CD4-positive, alpha-beta T cell treated with Interferon alpha-2 for 1 hour (primary cell): ENCODE measurements at regions not wholly inside any gene's neighbourhood (a gene's known extent, or its start where the extent isn't known, plus 50 kb on each side); places are given as distances from the start of the nearest gene placed in this dataset.
"Not testable (repeated sequence)": the region's sequence is repeated elsewhere in the genome, so short reads cannot be mapped to it uniquely, and the experiment has no call there.

ENCODE experiments used
- DNase-seq, 2 donors: peaks; one replicate each; pipeline ENCODE4 v3.0.0-alpha.2; 2020 to 2022

- DNase-seq, result no peak
Observed at GRCh38 chr14:54010981-54011380, 54.4 kb upstream of the BMP4 start.

GRCh38 chr14:54023027-54023426, 66.4 kb upstream of the BMP4 start:
- no peak for DNase-seq

- no peak for DNase-seq
Observed at GRCh38 chr14:54025661-54026060, 69.0 kb upstream of the BMP4 start.

GRCh38 chr14:54026671-54027070, 70.0 kb upstream of the BMP4 start:
- no peak for DNase-seq

DNA sequence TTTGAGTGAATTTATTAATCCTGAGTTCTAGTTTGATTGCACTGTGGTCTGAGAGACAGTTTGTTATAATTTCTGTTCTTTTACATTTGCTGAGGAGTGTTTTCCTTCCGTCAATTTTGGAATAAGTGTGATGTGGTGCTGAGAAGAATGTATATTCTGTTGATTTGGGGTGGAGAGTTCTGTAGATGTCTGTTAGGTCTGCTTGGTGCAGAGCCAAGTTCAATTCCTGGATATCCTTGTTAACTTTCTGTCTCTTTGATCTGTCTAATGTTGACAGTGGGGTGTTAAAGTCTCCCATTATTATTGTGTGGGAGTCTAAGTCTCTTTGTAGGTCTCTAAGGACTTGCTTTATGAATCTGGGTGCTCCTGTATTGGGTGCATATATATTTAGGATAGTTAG, 74.4 kb upstream of the BMP4 start:
- DNase-seq, result not testable (repeated sequence)

DNA sequence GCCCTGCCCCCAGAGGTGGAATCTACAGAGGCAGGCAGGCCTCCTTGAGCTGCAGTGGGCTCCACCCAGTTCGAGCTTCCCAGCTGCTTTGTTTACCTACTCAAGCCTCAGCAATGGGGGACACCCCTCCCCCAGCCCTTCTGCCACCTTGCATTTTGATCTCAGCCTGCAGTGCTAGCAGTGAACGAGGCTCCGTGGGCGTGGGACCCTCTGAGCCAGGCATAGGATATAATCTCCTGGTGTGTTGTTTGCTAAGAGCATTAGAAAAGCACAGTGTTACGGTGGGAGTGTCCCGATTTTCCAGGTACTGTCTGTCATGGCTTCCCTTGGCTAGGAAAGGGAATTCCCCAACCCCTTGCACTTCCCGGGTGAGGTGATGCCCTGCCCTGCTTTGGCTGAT, 76.7 kb upstream of the BMP4 start:
- DNase-seq, result not testable (repeated sequence)

DNA sequence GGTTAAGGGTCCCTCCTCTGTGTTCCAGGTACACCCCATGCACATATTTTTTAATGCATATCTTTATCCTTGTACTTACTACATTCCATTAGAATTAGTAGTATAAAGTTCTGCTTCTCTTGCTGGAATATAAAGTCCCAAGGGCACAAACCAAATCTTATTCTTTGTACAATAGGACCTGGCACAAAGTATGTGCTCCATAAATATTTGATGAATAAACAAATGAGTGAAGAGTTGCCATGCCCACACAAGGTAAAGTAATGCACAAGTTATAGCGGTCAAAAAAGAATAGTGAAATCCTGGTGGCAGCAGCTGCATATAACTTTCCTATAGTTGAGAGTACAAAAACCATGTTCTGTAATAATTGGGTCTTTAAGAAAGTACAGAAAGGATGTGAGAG, 82.1 kb upstream of the BMP4 start:
- no peak for DNase-seq

DNA sequence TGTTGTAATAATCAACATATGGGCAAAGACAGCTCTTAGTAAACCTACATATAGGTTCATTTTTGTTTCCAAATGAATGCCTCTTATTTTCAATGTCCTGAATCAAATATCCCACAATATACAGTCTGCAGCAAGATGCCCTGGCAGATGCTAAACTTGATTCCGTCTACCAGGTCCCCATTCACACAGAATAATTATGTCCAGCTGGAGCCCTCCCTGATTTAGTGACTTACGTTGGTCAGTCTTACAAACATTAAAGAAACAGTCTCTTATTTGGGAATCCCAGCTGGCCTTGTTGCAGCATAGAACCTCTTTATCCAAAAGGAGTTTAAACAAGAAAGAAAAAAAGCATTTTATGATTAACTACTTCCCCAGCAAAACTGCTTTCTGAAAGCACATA, 82.7 kb upstream of the BMP4 start:
- DNase-seq, result no peak

- DNase-seq, result no peak
Observed at GRCh38 chr14:54040846-54041245, 84.2 kb upstream of the BMP4 start.

- DNase-seq, result no peak
Observed at GRCh38 chr14:54046250-54046649, 89.6 kb upstream of the BMP4 start.

- DNase-seq, result no peak
Observed at GRCh38 chr14:54047645-54048308, 91.2 kb upstream of the BMP4 start.

DNA sequence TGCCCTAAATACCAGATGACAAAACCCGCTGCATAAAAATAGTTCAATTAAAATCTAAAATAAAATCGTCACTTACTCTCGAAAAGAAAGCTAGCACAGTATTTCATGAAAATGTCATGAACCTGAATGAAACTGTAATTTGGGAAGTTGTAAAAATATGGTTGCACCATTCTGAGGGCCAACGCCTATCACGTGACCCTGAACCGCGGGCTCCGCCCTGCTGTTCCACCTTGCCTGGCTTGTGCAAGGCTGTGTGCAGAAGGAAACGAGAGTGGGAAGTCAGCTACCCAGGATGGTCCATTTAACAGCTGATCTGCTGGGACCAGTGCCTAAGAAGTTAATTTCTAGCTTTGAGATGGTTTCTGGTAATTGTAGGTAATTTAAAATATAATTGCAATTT, 91.7 kb upstream of the BMP4 start:
- no peak for DNase-seq

DNA sequence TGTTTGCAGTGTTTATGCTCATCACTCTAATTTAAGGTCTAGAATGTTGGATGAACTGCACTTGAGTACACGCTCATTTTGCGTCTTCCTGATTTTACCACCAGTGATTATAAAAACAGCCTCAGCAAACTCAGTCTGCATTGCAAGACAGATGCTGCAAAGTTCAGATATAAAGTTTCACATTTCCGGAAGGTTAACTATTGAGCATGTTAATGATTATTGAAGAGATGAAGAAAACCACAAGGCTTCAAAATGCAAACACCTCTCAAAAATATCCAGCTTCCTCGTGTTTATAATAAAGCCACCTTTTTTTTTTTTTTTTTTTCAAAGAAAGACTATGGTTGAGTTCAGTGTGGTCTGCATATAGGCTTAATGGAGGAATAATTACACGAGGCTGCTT, 92.1 kb upstream of the BMP4 start:
- DNase-seq, result no peak

GRCh38 chr14:54050759-54051158, 94.1 kb upstream of the BMP4 start:
- no peak for DNase-seq

DNA sequence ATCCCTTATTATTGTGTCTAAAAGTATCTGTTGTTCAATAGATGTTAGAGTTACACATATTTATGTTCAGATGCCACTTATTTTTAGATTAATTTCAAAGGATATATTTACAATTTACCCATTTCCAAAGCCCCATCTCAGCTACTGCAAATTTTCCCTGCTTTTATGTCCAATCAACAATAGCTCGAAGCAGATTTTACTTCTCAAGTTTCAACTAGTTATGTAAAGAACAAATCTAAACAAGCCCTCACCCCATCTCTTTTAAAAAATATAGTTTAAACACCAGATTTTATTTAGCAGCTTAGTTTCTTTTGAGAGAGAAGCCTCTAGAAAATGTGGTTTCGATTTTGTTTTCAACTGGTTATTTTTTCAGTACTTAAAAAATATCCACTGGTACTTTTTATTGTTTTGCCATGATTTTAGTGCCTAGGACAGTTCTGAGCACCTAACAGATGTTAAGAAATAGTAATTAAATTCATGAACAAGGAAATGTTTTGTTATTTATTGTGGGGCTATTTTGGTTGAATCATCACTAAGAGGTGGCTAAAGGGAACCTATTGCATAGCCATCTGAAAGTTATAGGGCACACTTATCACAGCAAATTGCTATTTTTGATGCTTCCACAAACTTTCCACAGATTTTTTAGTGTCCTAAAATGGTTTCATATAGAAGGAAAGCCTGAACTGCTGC, 96.2 kb upstream of the BMP4 start:
- no peak for DNase-seq

GRCh38 chr14:54053386-54053745, 96.7 kb upstream of the BMP4 start:
- no peak for DNase-seq

DNA sequence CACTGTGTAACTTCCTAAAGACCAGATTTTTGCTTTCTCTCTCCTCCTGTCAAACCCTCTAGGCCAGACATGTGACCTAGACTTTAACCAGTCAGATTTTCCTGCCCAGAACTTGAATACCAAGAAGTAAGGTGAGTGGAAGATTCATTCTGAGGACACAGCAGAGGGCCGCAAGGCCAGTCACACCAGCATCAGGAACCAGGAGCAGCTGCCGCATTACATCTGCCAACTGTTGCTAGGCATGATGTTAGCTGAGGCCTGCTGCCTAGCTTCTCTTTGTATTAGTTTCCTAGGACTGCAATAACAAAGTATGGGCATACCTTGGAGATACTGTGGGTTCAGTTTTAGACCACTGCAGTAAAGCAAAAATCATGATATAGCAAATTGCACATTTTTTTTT, 101.9 kb upstream of the BMP4 start:
- DNase-seq, result no peak

GRCh38 chr14:54083549-54084239, 127.1 kb upstream of the BMP4 start:
- DNase-seq, result no peak

DNA sequence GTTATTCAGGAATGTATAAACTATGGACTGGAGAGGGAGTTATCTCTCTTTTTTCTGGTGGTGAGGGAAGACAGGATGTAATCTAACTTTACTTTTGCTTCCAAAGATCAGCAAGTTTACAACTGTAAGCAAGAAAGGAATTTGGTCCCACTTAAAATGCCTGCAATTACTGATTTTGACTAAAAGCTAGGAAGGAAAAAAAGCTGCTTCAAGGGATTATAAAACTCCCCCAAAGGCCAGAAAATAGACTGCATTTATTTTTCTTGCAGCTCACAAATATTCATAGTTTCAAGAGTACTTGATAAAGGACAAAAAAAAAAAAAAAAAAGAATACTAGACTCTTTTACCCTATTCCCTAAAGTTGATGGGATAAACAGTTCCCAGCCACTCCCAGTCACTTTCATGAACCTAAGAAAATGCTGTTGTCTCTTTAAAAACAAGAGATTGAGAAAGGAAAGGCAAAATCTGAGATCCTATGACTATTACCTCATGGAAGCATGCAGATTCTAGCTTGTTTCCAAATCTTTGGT, 128.7 kb upstream of the BMP4 start:
- no peak for DNase-seq

DNA sequence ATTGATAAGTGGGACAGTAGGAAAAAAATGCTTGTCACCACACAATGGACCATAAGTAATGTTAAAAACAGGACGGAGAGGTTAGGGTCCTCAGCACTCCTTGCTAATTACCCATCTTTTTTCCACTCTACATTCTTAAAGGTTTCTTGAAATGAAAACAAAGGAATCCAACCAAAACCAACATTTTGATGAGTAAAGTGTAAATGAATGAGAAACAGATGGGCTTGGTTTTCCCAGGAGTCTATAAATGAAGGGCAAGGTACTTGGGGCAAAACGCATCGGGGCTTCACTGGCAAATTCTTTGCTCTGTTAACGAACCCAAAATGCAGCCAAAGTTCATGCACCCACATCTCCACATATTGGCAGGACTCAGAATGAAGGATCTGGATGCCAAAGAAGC, 129.2 kb upstream of the BMP4 start:
- no peak for DNase-seq

GRCh38 chr14:54086767-54087166, 130.1 kb upstream of the BMP4 start:
- DNase-seq, result no peak

GRCh38 chr14:54087376-54087775, 130.8 kb upstream of the BMP4 start:
- DNase-seq, result no peak

DNA sequence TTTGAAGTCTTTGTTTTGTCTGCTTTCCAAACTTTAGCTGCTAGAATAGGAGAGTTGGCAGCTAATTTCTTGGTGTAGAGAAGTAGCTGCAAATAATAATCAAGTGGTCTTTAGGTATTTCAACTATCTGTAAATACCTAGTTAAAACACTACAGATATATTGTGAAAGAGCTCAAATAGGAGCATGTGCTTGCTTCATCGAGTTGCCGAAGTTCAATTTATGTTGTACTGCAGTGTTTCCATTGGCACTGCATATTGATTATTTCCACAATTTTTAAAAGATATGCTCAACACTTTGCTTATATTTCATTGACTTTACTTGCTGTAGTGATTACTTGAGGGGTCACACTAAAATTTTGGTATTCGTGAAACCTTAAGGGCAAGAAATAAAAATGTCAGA, 131.6 kb upstream of the BMP4 start:
- no peak for DNase-seq

- no peak for DNase-seq
Observed at GRCh38 chr14:54090274-54090673, 133.6 kb upstream of the BMP4 start.
